AG04449 (cell line): ENCODE measurements at regions not wholly inside any gene's neighbourhood (a gene's known extent, or its start where the extent isn't known, plus 50 kb on each side); places are given as distances from the start of the nearest gene placed in this dataset.

Experiments
- CTCF ChIA-PET: fragments of 350-600 bp; formaldehyde crosslinking; extraction: SDS; loops from one replicate; lab custom pipeline; 2021; ENCODE audit warnings: antibody characterized with exemption; lab: Yijun Ruan, JAX
- POLR2A ChIA-PET: fragments of 400-600, 350-600 bp; formaldehyde crosslinking; extraction: SDS; loops from one replicate; lab custom pipeline; 2020; ENCODE audit warnings: antibody characterized with exemption, inconsistent platforms; lab: Yijun Ruan, JAX
- DNase-seq: peaks from one replicate; pipeline ENCODE4 v3.0.0-alpha.2; 2010; ENCODE audit warnings: low read depth, low spot score
- H3K4me3 ChIP-seq: 2 replicates; pipeline ENCODE4 v1.5.1; 2011; ENCODE audit warnings: low read depth, mild to moderate bottlenecking, control low read depth, low read length
- TF ChIP-seq, protein P1 (sequence below): IDR thresholded peaks from one replicate; pipeline ENCODE4 v1.5.1; 2011; ENCODE audit warnings: mild to moderate bottlenecking, moderate library complexity, low read length, control low read depth, inconsistent platforms; ENCODE audit not compliant: insufficient read depth; ENCODE audit errors: missing control alignments

DNA sequence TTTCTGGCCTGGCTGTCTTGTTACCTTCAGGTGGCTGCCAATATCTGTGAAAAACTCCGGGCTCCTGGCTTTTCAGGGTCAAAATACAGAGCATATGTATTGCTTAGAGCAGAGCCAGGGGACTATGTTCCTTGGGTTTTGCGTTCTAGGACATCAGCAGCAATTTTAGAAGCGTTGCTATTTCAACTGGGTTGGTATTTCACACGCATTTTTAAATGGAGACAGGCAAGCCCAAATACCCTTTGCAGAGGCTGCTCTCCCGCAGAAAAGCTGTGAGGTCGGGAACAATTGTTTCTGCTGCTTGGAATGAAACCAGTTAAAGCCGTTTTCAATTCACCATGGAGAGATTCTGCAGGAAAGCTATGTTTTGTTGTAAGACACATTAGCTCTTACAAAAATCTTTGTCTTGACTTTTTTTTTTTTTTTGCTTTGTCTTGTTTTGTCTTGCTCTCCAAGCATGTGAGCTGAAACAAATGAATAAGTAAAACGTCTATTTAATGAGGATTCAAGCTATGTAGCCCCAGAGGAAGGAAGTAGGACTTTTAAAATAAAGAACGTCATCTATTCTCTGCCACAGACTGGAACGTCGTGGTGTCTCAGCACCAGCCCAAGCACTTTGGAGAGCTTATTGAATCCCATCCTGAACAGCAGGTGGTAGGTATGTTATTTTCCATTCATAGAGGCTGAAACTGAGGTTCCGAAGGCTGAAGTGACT lies 181.0 kb upstream of the TBX3 start:
- ChIA-PET POLR2A (no interaction called here), CTCF (interaction anchor here (2.0 kb wide), 1 partner anchor 10 kb away, joined by 6 read pairs; no protein-coding TSS in a partner anchor)
- TF ChIP-seq, protein P1, sequence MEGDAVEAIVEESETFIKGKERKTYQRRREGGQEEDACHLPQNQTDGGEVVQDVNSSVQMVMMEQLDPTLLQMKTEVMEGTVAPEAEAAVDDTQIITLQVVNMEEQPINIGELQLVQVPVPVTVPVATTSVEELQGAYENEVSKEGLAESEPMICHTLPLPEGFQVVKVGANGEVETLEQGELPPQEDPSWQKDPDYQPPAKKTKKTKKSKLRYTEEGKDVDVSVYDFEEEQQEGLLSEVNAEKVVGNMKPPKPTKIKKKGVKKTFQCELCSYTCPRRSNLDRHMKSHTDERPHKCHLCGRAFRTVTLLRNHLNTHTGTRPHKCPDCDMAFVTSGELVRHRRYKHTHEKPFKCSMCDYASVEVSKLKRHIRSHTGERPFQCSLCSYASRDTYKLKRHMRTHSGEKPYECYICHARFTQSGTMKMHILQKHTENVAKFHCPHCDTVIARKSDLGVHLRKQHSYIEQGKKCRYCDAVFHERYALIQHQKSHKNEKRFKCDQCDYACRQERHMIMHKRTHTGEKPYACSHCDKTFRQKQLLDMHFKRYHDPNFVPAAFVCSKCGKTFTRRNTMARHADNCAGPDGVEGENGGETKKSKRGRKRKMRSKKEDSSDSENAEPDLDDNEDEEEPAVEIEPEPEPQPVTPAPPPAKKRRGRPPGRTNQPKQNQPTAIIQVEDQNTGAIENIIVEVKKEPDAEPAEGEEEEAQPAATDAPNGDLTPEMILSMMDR = no peak
- H3K4me3 ChIP-seq = no peak overlapping the region
- DNase-seq = no peak

DNA sequence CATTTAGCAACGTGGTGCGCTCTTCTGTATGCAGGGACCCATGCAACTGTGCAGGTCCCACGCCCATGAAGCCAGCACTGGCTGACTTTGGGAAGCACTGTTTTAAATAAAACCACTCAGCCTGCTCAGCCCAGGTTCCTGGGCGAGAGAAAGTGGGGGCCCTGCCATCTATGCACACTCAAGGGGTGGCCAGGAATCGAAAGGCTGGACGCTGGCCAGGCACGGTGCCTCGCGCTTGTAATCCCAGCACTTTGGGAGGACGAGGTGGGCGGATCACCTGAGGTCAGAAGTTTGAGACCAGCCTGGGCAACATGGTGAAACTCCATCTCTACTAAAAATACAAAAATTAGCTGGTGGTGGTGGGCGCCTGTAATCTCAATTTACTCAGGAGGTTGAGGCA lies 179.9 kb upstream of the TBX3 start:
- no peak overlapping the region for H3K4me3 ChIP-seq
- DNase-seq = no peak
- TF ChIP-seq, protein P1 = no peak
- ChIA-PET CTCF (interaction anchor here (2.0 kb wide), 1 partner anchor 9 kb away, joined by 6 read pairs; no protein-coding TSS in a partner anchor), POLR2A (no interaction called here)

DNA sequence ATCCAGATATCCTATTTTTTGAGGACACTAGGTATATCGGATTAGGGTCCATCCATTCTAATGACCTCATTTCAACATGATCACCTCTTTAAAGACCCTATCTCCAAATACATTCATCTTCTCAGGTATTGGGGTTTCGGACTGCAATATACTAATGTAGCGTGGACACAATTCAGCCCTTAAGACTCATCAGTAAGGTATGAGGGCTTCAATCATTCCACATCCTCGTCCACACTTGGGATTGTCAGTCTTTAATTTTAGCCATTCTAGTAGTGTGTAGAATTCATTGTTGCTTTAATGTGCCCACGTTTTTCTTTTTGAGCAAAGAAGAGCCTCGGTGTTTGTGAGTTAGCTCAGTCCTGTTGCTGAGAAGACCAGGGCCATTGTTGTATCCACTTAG lies 177.0 kb upstream of the TBX3 start:
- DNase-seq = no peak
- CTCF ChIA-PET = no interaction called here
- TF ChIP-seq, protein P1 = no peak
- no peak overlapping the region for H3K4me3 ChIP-seq
- POLR2A ChIA-PET = no interaction called here

DNA sequence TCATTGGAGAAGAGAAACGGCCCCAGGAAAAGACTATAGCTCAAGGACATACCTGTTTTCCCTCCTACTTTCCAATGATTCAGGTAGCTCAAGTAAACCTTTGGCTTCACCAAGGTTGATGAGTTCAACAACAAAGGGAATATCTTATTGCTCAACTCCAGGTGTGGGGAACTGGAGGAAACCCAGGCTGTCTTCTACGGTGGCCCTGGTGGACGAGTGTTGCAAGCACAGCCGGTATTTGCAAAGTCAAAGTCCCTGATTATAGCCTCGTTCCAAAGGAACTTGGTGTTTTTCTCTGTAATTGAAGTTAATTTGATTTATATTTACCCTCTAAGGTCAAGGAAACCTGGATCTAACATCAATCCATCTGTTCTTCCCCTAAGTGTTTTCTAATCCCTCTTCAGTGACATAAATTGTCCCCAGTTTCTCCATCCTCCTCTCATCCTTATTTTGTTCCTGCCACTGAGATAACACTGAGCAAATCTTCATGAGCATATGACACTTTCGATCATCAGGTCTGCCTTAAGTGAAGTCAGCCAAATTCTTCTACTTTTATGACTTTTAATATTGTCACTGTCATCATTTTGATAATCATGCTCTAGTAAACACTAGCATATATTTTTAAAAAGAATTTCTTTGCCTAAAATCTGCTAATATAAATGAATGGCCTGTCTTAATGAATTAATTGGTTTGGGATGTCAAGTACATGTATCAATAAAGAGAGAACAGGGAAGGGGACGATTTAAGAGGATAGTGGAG lies 174.6 kb upstream of the TBX3 start:
- no peak for DNase-seq
- POLR2A ChIA-PET = no interaction called here
- CTCF ChIA-PET = no interaction called here
- no peak overlapping the region for H3K4me3 ChIP-seq
- TF ChIP-seq, protein P1 = no peak

DNA sequence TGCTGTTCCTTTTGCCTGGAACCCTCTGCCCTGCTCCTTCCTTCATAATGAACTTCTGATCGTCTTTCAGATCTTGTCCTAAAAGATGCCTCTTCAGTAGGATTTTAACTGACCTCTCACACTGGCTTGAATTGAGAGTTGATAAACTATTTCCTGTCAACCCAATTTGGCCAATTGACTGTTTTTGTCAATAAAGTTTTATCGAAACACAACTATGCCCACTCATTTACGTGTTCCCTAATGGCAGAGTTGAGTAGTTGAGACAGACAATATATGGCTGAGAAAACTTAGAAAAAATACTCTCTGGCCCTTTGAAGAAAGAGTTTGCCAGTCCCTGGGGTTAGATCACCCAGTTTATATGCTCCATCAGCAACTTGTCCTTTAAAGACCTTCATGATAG lies 171.7 kb upstream of the TBX3 start:
- POLR2A ChIA-PET = no interaction called here
- H3K4me3 ChIP-seq = no peak overlapping the region
- no peak for DNase-seq
- TF ChIP-seq, protein P1 = no peak
- CTCF ChIA-PET = no interaction called here

DNA sequence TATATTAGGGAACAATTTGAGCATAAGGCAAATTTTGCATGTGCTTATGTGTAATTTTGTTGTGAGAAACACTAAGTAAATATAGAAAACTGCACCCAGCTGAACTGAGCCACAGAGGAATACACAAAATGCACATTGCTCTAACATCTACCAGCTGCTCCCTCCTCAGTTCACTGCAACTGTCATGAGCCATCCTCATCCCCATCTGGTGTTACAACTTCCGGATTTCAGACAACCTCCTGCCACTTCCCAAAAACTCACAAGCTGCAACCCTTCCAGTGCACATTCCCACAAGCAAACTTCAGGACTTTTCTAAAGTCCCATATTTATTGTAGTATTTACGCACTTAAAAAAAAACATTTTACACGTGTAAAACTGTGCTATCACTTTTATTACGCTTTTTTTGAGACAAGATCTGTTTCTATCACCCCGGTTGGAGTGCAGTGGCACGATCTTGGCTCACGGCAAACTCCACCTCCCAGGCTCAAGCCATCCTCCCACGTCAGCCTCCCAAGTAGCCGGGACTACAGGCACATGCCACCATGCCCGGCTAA lies 169.1 kb upstream of the TBX3 start:
- no peak overlapping the region for H3K4me3 ChIP-seq
- TF ChIP-seq, protein P1 = no peak
- POLR2A ChIA-PET = no interaction called here
- no peak for DNase-seq
- CTCF ChIA-PET = interaction anchor here (0.8 kb wide), 1 partner anchor 553 kb away, joined by 3 read pairs; no protein-coding TSS in a partner anchor
